ENCODE measurements at regions not wholly inside any gene's neighbourhood (a gene's known extent, or its start where the extent isn't known, plus 50 kb on each side); places are given as distances from the start of the nearest gene placed in this dataset.

- WGBS, 2 donors, result 43 to 49% methylated on average over 9 of the region's 9 CpGs
- H3K4me1 ChIP-seq, result peaks cover 0 to 11% (median 0%) of the 10 kb centered on the region in 4 donors
- TF ChIP-seq CTCF (IDR thresholded peaks at IDR 0.05) (no peak), POLR2A (IDR thresholded peaks at IDR 0.05) (no peak), EP300 (IDR thresholded peaks at IDR 0.05) (no peak), POLR2AphosphoS5 (IDR thresholded peaks at IDR 0.05) (no peak)
- no peaks in the 10 kb centered on the region for H3K9me3 ChIP-seq
- ATAC-seq (ENCODE audit: low FRiP score in 2 of 2) (no peak), DNase-seq (no peak)
- H3K4me3 ChIP-seq, result no peak overlapping the region
- H3K27ac ChIP-seq, result peak overlapping the region in 1 of 4 donors; percentile 36
- H3K36me3 ChIP-seq, result no peaks in the 10 kb centered on the region
- H3K27me3 ChIP-seq, result no peaks in the 10 kb centered on the region
These were observed 76.2 kb upstream of the GRXCR1 start for GRCh38 chr4:42816189-42816879.

GRCh38 chr4:42809419-42810084 lies 83.0 kb upstream of the GRXCR1 start:
- Histone ChIP-seq H3K27ac (no peak overlapping the region), H3K36me3 (no peaks in the 10 kb centered on the region), H3K9me3 (no peaks in the 10 kb centered on the region), H3K4me1 (no peaks in the 10 kb centered on the region), H3K27me3 (no peaks in the 10 kb centered on the region), H3K4me3 (no peak overlapping the region)
- TF ChIP-seq POLR2A (IDR thresholded peaks at IDR 0.05), result no peak
- no peak for TF ChIP-seq EP300 (IDR thresholded peaks at IDR 0.05)
- TF ChIP-seq CTCF (IDR thresholded peaks at IDR 0.05), result no peak
- no peak for TF ChIP-seq POLR2AphosphoS5 (IDR thresholded peaks at IDR 0.05)
- 83 to 88% methylated on average over 5 to 6 of the region's 7 CpGs for WGBS, 2 donors
- DNase-seq, result peak in 1 of 2 donors; percentile 37
- ATAC-seq (ENCODE audit: low FRiP score in 2 of 2), result peak; percentile 10 to 42

- Histone ChIP-seq H3K27me3 (no peaks in the 10 kb centered on the region), H3K4me1 (no peaks in the 10 kb centered on the region), H3K36me3 (no peaks in the 10 kb centered on the region), H3K9me3 (peaks cover 0 to 19% (median 11%) of the 10 kb centered on the region in 4 donors), H3K27ac (no peak overlapping the region), H3K4me3 (no peak overlapping the region)
- TF ChIP-seq EP300 (IDR thresholded peaks at IDR 0.05) (no peak), CTCF (IDR thresholded peaks at IDR 0.05) (no peak), POLR2A (IDR thresholded peaks at IDR 0.05) (no peak), POLR2AphosphoS5 (IDR thresholded peaks at IDR 0.05) (no peak)
- DNase-seq, result no peak
- no peak for ATAC-seq (ENCODE audit: low FRiP score in 2 of 2)
- WGBS, 2 donors, result 74 to 96% methylated on average over 3 of the region's 3 CpGs
These were observed 86.1 kb upstream of the GRXCR1 start for GRCh38 chr4:42806303-42806835.

GRCh38 chr4:42789041-42789567 lies 103.4 kb upstream of the GRXCR1 start:
- peaks cover 0 to 5% (median 2%) of the 10 kb centered on the region in 4 donors for H3K4me1 ChIP-seq
- no peaks in the 10 kb centered on the region for H3K9me3 ChIP-seq
- H3K36me3 ChIP-seq, result no peaks in the 10 kb centered on the region
- WGBS, 2 donors, result 82 to 84% methylated on average over 1 of the region's 1 CpG
- TF ChIP-seq CTCF (IDR thresholded peaks at IDR 0.05), result no peak
- no peak for TF ChIP-seq EP300 (IDR thresholded peaks at IDR 0.05)
- TF ChIP-seq POLR2A (IDR thresholded peaks at IDR 0.05), result no peak
- no peak for TF ChIP-seq POLR2AphosphoS5 (IDR thresholded peaks at IDR 0.05)
- ATAC-seq (ENCODE audit: low FRiP score in 2 of 2) (no peak), DNase-seq (no peak)
- H3K27me3 ChIP-seq, result no peaks in the 10 kb centered on the region
- no peak overlapping the region for H3K4me3 ChIP-seq
- H3K27ac ChIP-seq, result no peak overlapping the region

Data from upper lobe of left lung (tissue), 6 donors.